Upper lobe of right lung (tissue), 1 donor: ENCODE measurements at regions not wholly inside any gene's neighbourhood (a gene's known extent, or its start where the extent isn't known, plus 50 kb on each side); places are given as distances from the start of the nearest gene placed in this dataset.

Experiments
- ATAC-seq: fragments of 200-7000 bp; cut with Tn5 transposase; one replicate; pipeline ENCODE4 v1.9.1; 2020; ENCODE audit warnings: mild to moderate bottlenecking, moderate library complexity
- DNase-seq: peaks from one replicate; pipeline ENCODE4 v3.0.0-alpha.2; 2020
- H3K27ac ChIP-seq: fragments of 200-600 bp; one replicate; pipeline ENCODE4 v1.8.0; 2022
- H3K27me3 ChIP-seq: fragments of 200-600 bp; one replicate; pipeline ENCODE4 v1.8.0; 2022; ENCODE audit warnings: mild to moderate bottlenecking
- H3K36me3 ChIP-seq: fragments of 200-600 bp; one replicate; pipeline ENCODE4 v1.8.0; 2022
- H3K4me1 ChIP-seq: fragments of 200-600 bp; one replicate; pipeline ENCODE4 v1.8.0; 2022
- H3K4me3 ChIP-seq: fragments of 200-600 bp; one replicate; pipeline ENCODE4 v1.8.0; 2022; ENCODE audit warnings: mild to moderate bottlenecking
- H3K9me3 ChIP-seq: fragments of 200-600 bp; one replicate; pipeline ENCODE4 v1.8.0; 2022
- intact Hi-C: fragments of 100-400 bp; cut with DNase I; formaldehyde crosslinking; loops from one replicate; pipeline ENCODE4 v1.11.0; 2022
- TF ChIP-seq, protein P1 (sequence below): fragments of 200-600 bp; IDR thresholded peaks from one replicate; pipeline ENCODE4 v1.8.0; 2022; ENCODE audit warnings: antibody characterized with exemption
- donor health status: DM: no; HTN: yes; CAD: no; lungs with severe emphysema.

DNA sequence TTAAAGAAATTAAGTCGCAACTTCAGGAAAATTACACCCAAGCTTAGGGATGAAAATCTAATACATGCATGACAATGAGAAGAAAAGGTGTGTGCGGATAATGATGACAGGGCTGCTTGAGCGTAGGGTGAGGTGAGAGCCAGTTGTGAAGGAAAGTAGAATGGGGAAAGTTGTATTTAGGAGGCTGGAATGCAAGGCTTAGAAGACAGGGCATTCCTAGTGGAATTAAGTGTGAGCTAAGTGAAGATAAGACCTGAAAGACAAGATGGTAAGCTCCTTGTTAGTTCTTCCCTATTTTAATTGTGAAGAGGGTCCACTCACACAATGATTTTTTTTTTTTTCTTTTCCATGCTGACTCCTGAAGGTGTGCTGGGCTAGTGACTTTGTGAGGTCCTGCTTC lies 519.5 kb upstream of the SALL1 start:
- H3K4me1 ChIP-seq = no peaks in the 10 kb centered on the region
- TF ChIP-seq, protein P1, sequence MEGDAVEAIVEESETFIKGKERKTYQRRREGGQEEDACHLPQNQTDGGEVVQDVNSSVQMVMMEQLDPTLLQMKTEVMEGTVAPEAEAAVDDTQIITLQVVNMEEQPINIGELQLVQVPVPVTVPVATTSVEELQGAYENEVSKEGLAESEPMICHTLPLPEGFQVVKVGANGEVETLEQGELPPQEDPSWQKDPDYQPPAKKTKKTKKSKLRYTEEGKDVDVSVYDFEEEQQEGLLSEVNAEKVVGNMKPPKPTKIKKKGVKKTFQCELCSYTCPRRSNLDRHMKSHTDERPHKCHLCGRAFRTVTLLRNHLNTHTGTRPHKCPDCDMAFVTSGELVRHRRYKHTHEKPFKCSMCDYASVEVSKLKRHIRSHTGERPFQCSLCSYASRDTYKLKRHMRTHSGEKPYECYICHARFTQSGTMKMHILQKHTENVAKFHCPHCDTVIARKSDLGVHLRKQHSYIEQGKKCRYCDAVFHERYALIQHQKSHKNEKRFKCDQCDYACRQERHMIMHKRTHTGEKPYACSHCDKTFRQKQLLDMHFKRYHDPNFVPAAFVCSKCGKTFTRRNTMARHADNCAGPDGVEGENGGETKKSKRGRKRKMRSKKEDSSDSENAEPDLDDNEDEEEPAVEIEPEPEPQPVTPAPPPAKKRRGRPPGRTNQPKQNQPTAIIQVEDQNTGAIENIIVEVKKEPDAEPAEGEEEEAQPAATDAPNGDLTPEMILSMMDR = no peak
- no peak overlapping the region for H3K4me3 ChIP-seq
- DNase-seq (no peak), ATAC-seq (no peak)
- no peak overlapping the region for H3K27ac ChIP-seq
- no peaks in the 10 kb centered on the region for H3K36me3 ChIP-seq
- H3K27me3 ChIP-seq = no peaks in the 10 kb centered on the region
- intact Hi-C loops = no loop called here
- no peaks in the 10 kb centered on the region for H3K9me3 ChIP-seq

DNA sequence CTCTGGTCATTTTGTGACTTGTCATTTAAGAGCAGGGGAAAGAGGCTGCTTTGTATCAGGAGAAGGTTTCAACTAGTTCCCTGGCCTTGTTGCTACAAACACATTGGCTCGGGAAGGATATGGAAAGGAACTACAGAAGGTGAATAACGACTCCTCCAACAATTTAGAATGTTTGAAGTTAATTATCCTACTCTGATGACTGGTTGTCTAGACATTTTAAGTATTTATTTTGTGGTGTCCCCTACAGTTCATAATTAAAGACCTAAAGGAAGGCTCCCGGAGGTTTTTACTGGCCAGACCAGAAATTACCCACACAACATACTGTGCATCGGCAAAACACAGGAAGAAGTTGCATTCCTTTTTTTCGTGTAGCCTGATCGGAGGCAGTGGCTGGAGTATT lies 515.8 kb upstream of the SALL1 start:
- intact Hi-C loops = no loop called here
- Histone ChIP-seq H3K4me1 (no peaks in the 10 kb centered on the region), H3K9me3 (no peaks in the 10 kb centered on the region), H3K36me3 (no peaks in the 10 kb centered on the region), H3K27me3 (no peaks in the 10 kb centered on the region), H3K4me3 (no peak overlapping the region), H3K27ac (no peak overlapping the region)
- ATAC-seq = no peak
- TF ChIP-seq, protein P1 = no peak
- DNase-seq = no peak

DNA sequence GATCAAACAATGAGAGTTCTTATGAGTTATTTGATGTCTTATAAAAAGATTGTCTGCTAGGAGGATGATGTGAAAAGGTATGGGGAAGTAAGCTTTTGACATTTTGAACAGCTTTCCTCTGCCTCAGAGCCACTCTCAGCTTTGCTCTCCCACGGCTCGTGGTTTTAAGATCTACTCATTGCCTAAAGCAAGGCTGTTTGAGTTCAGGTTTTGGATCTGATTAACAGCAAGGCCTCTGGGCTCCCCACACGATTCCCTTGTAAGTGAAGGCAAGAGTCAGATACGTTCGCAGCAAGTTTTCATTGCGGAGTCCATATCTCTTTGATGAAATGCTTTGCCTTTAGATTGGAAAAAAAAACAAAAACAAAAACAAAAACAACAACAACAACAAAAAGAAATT lies 515.0 kb upstream of the SALL1 start:
- Histone ChIP-seq H3K36me3 (no peaks in the 10 kb centered on the region), H3K9me3 (no peaks in the 10 kb centered on the region), H3K4me1 (no peaks in the 10 kb centered on the region), H3K27ac (no peak overlapping the region), H3K4me3 (no peak overlapping the region), H3K27me3 (no peaks in the 10 kb centered on the region)
- intact Hi-C loops = no loop called here
- ATAC-seq (no peak), DNase-seq (no peak)
- TF ChIP-seq, protein P1 = no peak

DNA sequence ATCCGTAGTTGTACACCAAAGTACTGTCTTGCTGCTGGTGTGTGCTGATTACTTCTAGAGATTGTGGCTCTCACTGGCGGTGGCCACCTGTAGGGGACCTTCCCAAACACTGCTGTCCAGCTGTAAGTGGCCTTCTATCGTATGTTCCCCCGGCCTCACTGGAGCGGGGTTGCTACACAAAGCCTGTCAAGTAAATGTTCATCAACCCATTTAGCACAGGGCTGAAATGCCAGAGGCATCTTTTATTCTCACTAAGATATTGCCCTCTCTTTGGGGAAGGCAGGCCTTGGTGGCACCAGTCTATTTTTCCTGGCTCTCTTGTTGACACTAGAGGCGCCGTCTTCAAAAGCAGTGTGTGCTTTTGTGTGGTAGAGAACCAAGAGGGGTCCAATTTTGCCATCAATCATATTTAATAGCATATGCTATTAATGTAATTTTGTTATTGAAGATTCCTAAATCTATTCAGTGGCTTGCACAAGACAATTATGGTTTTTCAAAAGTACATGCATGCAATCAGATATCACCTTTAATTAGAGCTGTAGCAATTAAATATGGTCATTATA lies 514.4 kb upstream of the SALL1 start:
- TF ChIP-seq, protein P1 = no peak
- no peaks in the 10 kb centered on the region for H3K9me3 ChIP-seq
- ATAC-seq = no peak

DNA sequence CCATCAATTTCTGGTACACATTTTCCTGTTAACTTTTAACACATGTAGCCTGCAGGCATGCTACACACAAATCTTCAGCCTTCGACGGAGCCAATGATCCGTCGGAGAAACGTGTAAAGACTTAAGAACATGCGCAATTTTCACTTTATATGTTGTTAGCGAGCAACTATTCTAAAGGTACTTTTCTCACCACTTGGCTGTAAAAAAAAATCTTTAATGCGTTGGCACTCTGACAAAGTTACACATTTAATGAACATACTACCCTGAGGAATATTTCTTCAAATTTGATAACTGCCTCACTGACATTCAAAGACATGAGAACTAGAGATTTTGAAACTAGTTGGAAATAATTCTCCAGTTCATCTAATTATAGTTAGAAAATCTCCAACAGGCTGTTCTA lies 507.5 kb upstream of the SALL1 start:
- no peaks in the 10 kb centered on the region for H3K4me1 ChIP-seq
- no peak for DNase-seq
- H3K36me3 ChIP-seq = no peaks in the 10 kb centered on the region
- intact Hi-C loops = no loop called here
- TF ChIP-seq, protein P1 = no peak
- H3K27me3 ChIP-seq = no peaks in the 10 kb centered on the region
- no peaks in the 10 kb centered on the region for H3K9me3 ChIP-seq
- H3K4me3 ChIP-seq = no peak overlapping the region
- H3K27ac ChIP-seq = no peak overlapping the region
- ATAC-seq = no peak

More for the DNA sequence above, 514.4 kb upstream of the SALL1 start:
- Histone ChIP-seq H3K36me3 (no peaks in the 10 kb centered on the region), H3K4me1 (no peaks in the 10 kb centered on the region), H3K27me3 (no peaks in the 10 kb centered on the region), H3K27ac (no peak overlapping the region), H3K4me3 (no peak overlapping the region)
- no peak for DNase-seq
- intact Hi-C loops = no loop called here

DNA sequence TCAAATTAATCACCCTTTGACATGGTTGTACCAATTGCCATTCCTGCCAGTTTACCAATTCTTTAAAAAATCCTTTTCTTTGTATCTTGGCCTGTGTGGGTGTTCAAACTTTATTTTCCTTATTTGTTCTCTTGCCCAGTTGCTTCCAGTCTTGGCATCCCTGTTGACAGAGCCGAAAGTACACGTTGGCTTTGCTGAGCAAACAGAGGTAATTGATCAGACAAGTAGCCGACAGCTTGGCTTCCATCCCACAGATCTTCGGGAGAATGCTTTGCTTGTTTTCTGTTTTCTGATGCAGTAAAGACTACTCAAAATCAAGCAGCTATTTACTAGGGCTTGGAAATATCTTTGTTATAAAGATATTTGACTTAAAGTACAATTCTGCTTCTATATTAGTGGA lies 506.8 kb upstream of the SALL1 start:
- no peak for DNase-seq
- intact Hi-C loops = no loop called here

More for the DNA sequence above, 506.8 kb upstream of the SALL1 start:
- Histone ChIP-seq H3K4me3 (no peak overlapping the region), H3K27me3 (no peaks in the 10 kb centered on the region), H3K36me3 (no peaks in the 10 kb centered on the region), H3K4me1 (no peaks in the 10 kb centered on the region), H3K27ac (no peak overlapping the region), H3K9me3 (no peaks in the 10 kb centered on the region)
- TF ChIP-seq, protein P1 = no peak
- ATAC-seq = no peak
